ENCODE measurements at regions not wholly inside any gene's neighbourhood (a gene's known extent, or its start where the extent isn't known, plus 50 kb on each side); places are given as distances from the start of the nearest gene placed in this dataset.

- TF ChIP-seq CTCF (IDR thresholded peaks at IDR 0.05) = no peak
- no peak for TF ChIP-seq POLR2A (IDR thresholded peaks at IDR 0.05)
Measured at GRCh38 chr7:13115855-13116254, 428.4 kb downstream of the ARL4A start.

Measured in heart left ventricle (tissue), 13 donors.